DND-41 (cell line): ENCODE measurements at regions not wholly inside any gene's neighbourhood (a gene's known extent, or its start where the extent isn't known, plus 50 kb on each side); places are given as distances from the start of the nearest gene placed in this dataset.

ENCODE experiments used
- EZH2 ChIP-seq: IDR thresholded peaks from 3 replicates; pipeline ENCODE4 v1.6.1; 2012; ENCODE audit warnings: borderline replicate concordance, low read depth, mild to moderate bottlenecking, moderate library complexity, low read length, inconsistent platforms; ENCODE audit not compliant: severe bottlenecking
- TF ChIP-seq, protein P1 (sequence below): IDR thresholded peaks from 2 replicates; pipeline ENCODE4 v1.5.1; 2012; ENCODE audit warnings: borderline replicate concordance, low read length, moderate library complexity, mild to moderate bottlenecking; ENCODE audit not compliant: poor library complexity, severe bottlenecking; ENCODE audit errors: extremely low read depth

DNA sequence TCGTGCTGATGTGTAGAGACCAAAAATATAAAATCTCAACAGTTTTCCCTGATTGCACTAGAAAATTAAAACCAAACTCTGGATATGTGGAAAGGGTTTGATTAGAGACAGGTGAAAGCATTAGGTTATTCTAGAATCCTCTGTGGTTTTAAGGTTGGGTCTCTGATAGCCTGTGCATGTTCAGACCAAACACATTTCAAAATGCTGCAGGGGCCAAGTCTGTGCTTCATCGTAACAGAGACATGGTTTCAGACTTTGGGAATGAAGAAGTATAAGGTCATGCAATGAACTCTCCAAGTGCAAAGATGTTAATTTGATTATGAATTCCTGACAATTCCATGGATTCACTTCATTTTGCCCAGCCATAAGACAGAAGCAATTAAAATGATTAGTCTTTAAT lies 261.0 kb upstream of the KCNJ16 start:
- TF ChIP-seq, protein P1, sequence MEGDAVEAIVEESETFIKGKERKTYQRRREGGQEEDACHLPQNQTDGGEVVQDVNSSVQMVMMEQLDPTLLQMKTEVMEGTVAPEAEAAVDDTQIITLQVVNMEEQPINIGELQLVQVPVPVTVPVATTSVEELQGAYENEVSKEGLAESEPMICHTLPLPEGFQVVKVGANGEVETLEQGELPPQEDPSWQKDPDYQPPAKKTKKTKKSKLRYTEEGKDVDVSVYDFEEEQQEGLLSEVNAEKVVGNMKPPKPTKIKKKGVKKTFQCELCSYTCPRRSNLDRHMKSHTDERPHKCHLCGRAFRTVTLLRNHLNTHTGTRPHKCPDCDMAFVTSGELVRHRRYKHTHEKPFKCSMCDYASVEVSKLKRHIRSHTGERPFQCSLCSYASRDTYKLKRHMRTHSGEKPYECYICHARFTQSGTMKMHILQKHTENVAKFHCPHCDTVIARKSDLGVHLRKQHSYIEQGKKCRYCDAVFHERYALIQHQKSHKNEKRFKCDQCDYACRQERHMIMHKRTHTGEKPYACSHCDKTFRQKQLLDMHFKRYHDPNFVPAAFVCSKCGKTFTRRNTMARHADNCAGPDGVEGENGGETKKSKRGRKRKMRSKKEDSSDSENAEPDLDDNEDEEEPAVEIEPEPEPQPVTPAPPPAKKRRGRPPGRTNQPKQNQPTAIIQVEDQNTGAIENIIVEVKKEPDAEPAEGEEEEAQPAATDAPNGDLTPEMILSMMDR, result no peak
- TF ChIP-seq EZH2, result no peak
